ENCODE measurements at regions not wholly inside any gene's neighbourhood (a gene's known extent, or its start where the extent isn't known, plus 50 kb on each side); places are given as distances from the start of the nearest gene placed in this dataset.

DNA sequence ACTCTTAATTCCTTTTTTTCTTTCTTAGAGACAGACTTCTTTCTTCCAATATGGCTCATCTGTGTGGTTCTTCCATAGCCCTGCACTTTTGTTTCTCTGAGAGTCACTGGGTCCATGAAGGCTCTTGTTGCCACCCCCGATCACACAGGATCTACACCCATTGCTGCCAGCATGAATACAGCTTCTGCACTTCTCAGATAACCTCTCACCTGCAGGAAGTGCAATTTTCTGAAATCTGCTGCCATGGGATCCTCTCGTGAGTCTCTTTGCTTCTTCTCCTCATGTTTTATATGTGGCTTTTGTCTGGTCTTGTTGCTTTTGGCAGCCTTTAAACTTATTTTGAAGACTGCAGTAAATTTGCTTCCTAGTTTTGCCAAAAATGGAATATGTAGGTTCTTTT is 171.2 kb downstream of the TMEM167A start:
- DNase-seq = no peak
- no peak overlapping the region for H3K27ac ChIP-seq (ENCODE audit: low read depth, low read length)
- H3K9me3 ChIP-seq (ENCODE audit: low read length) = peaks cover 4% of the 10 kb centered on the region
- no peaks in the 10 kb centered on the region for H3K27me3 ChIP-seq (ENCODE audit: insufficient read depth, low read length, poor library complexity, severe bottlenecking)
- no peaks in the 10 kb centered on the region for H3K36me3 ChIP-seq (ENCODE audit: insufficient read depth, low read length)
- H3K4me3 ChIP-seq (ENCODE audit: low read length) = no peak overlapping the region
- H3K4me1 ChIP-seq (ENCODE audit: insufficient read depth, low read length) = no peaks in the 10 kb centered on the region
- H3K4me3 Mint-ChIP-seq = no peak overlapping the region
- no peak overlapping the region for H3K27ac Mint-ChIP-seq
- ChIA-PET CTCF (no interaction called here), POLR2A (no interaction called here)
- H3K9me3 Mint-ChIP-seq = peaks cover 3 to 15% (median 14%) of the 10 kb centered on the region in 5 donors
- no peaks in the 10 kb centered on the region for H3K36me3 Mint-ChIP-seq
- H3K4me1 Mint-ChIP-seq = no peaks in the 10 kb centered on the region
- peaks cover 5 to 12% of the 10 kb centered on the region in 2 donors for H3K27me3 Mint-ChIP-seq

DNA sequence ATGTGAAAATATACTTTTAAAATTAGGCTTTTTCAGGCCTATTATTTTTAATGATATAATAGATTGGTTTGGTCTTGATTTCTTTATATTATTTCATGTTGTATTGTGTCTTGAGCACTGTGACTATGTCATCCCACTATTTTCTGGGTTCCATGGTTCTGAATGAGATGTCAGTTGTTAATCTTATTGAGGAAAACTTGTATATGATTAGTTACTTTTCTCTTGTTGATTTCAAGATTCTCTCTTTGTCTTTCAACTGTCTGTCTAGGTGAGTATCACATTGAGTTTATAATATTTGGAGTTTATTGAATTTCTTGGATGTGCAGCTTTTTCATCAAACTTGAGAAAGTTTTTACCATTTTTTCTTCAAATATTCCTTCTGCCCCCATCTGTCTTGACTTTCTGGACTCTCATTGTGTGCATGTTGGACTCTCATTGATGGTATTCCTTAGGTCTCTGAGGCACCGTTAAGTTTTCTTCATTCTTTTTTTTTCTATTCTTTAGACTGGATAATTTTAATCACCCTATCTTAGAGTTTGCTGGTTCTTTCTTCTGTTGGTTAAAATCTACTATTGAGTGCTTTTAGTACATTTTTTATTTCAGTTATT is 175.8 kb downstream of the TMEM167A start:
- H3K36me3 Mint-ChIP-seq = no peaks in the 10 kb centered on the region
- no peak for DNase-seq
- no peak overlapping the region for H3K27ac ChIP-seq (ENCODE audit: low read depth, low read length)
- H3K36me3 ChIP-seq (ENCODE audit: insufficient read depth, low read length) = no peaks in the 10 kb centered on the region
- no peaks in the 10 kb centered on the region for H3K27me3 ChIP-seq (ENCODE audit: insufficient read depth, low read length, poor library complexity, severe bottlenecking)
- H3K4me1 ChIP-seq (ENCODE audit: insufficient read depth, low read length) = no peaks in the 10 kb centered on the region
- no peaks in the 10 kb centered on the region for H3K4me1 Mint-ChIP-seq
- ChIA-PET POLR2A (no interaction called here), CTCF (no interaction called here)
- no peak overlapping the region for H3K4me3 ChIP-seq (ENCODE audit: low read length)
- H3K27me3 Mint-ChIP-seq = peaks cover 0 to 3% of the 10 kb centered on the region in 2 donors
- H3K27ac Mint-ChIP-seq = no peak overlapping the region
- no peak overlapping the region for H3K4me3 Mint-ChIP-seq
- peaks cover 4% of the 10 kb centered on the region for H3K9me3 ChIP-seq (ENCODE audit: low read length)
- H3K9me3 Mint-ChIP-seq = peaks cover 13 to 23% (median 18%) of the 10 kb centered on the region in 5 donors

- no peaks in the 10 kb centered on the region for H3K36me3 ChIP-seq (ENCODE audit: insufficient read depth, low read length)
- no peak overlapping the region for H3K4me3 ChIP-seq (ENCODE audit: low read length)
- Mint-ChIP-seq H3K36me3 (no peaks in the 10 kb centered on the region), H3K27ac (no peak overlapping the region), H3K4me3 (no peak overlapping the region), H3K27me3 (no peaks in the 10 kb centered on the region), H3K9me3 (peaks cover 2 to 7% (median 4%) of the 10 kb centered on the region in 5 donors), H3K4me1 (no peaks in the 10 kb centered on the region)
- H3K9me3 ChIP-seq (ENCODE audit: low read length) = no peaks in the 10 kb centered on the region
- no peak overlapping the region for H3K27ac ChIP-seq (ENCODE audit: low read depth, low read length)
- ChIA-PET CTCF (no interaction called here), POLR2A (no interaction called here)
- no peaks in the 10 kb centered on the region for H3K27me3 ChIP-seq (ENCODE audit: insufficient read depth, low read length, poor library complexity, severe bottlenecking)
- DNase-seq = no peak
- H3K4me1 ChIP-seq (ENCODE audit: insufficient read depth, low read length) = no peaks in the 10 kb centered on the region
Measured at GRCh38 chr5:82894716-82895115, 182.5 kb downstream of the TMEM167A start.

DNA sequence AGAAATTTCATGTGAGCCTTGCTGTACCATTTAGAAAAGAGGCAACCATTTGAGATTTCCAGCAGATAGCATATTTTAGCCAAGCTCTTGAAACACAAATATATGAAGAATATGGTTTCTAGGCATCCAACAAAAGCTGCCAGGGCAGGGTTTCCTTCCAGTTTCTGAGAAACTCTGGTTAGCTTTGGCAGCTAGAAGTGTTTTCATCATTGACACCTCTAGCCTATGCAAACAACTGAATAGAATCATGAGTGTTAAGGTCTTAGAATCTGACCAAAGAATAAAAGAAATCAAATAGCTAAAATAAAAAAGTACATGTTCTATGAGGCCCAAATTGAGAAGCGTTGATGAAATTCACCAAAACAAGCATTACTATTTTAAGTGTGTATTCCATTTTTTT is 188.1 kb downstream of the TMEM167A start:
- CTCF ChIA-PET = no interaction called here

DNA sequence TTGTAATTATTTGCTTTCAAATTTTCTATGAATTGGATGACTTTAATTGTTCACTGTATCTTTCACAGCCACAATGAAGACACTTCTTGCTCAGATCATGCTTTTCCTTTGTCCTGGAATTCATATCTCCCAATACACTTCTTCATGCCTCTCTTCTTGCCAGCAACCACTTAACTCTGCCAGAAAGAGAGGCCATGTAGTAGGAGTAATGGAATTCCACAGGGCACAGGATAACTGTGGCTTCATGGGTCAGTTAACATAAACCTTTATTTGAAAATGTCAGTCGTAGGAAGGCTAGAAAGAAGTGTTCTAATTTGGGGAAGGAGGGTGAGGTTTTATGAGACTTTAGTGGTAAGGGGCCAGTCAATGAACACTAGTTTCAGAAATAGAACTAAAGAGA is 190.3 kb downstream of the TMEM167A start:
- Mint-ChIP-seq H3K27me3 (peaks cover 0 to 4% of the 10 kb centered on the region in 2 donors), H3K27ac (no peak overlapping the region), H3K36me3 (no peaks in the 10 kb centered on the region), H3K4me3 (no peak overlapping the region), H3K9me3 (peaks cover 0 to 6% (median 0%) of the 10 kb centered on the region in 5 donors), H3K4me1 (no peaks in the 10 kb centered on the region)
- Histone ChIP-seq H3K9me3 (ENCODE audit: low read length) (no peaks in the 10 kb centered on the region), H3K36me3 (ENCODE audit: insufficient read depth, low read length) (no peaks in the 10 kb centered on the region), H3K27ac (ENCODE audit: low read depth, low read length) (no peak overlapping the region), H3K27me3 (ENCODE audit: insufficient read depth, low read length, poor library complexity, severe bottlenecking) (no peaks in the 10 kb centered on the region), H3K4me1 (ENCODE audit: insufficient read depth, low read length) (no peaks in the 10 kb centered on the region), H3K4me3 (ENCODE audit: low read length) (no peak overlapping the region)
- no peak for DNase-seq
- ChIA-PET CTCF (no interaction called here), POLR2A (no interaction called here)

More for the DNA sequence above, 188.1 kb downstream of the TMEM167A start:
- Histone ChIP-seq H3K9me3 (ENCODE audit: low read length) (no peaks in the 10 kb centered on the region), H3K27ac (ENCODE audit: low read depth, low read length) (no peak overlapping the region), H3K27me3 (ENCODE audit: insufficient read depth, low read length, poor library complexity, severe bottlenecking) (no peaks in the 10 kb centered on the region), H3K4me1 (ENCODE audit: insufficient read depth, low read length) (no peaks in the 10 kb centered on the region), H3K4me3 (ENCODE audit: low read length) (no peak overlapping the region), H3K36me3 (ENCODE audit: insufficient read depth, low read length) (no peaks in the 10 kb centered on the region)
- H3K9me3 Mint-ChIP-seq = peaks cover 0 to 3% (median 0%) of the 10 kb centered on the region in 5 donors
- H3K27me3 Mint-ChIP-seq = peaks cover 0 to 4% of the 10 kb centered on the region in 2 donors
- POLR2A ChIA-PET = no interaction called here
- no peak for DNase-seq
- no peaks in the 10 kb centered on the region for H3K4me1 Mint-ChIP-seq
- H3K27ac Mint-ChIP-seq = no peak overlapping the region
- no peak overlapping the region for H3K4me3 Mint-ChIP-seq
- no peaks in the 10 kb centered on the region for H3K36me3 Mint-ChIP-seq

GRCh38 chr5:82885627-82886389 is 191.4 kb downstream of the TMEM167A start:
- POLR2A ChIA-PET = no interaction called here
- H3K9me3 Mint-ChIP-seq = peaks cover 0 to 6% (median 0%) of the 10 kb centered on the region in 5 donors

DNA sequence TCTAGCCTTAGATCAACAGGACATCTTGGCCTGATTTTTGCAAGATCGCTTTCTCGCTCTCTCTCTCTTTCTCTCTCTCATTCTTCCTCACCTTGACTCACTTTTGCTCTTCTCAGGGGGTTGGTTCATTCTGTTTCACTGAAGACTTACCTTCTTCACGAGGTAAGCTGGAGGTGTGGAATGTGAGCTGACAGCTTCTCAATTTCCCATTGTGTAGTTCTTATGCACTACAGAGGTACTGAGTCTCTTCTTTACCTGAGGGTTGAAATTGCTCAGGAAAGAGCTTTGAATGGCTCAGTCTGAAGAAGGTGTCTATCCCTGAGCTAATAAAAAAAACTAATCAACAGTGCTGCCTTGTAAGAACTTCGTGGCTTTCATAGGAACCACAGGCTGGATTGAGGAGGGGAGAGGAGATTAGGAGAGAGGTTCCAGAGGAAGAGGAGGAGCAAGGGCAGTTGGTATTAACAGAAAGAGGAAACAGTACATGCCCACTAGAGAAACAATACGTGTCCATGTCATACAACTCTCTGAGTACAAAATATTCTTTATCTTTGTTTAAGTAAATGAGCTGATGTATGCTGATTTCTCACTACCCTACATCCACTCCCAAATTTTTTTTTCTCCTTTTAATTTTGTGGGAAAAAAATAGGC is 192.2 kb downstream of the TMEM167A start:
- no peak overlapping the region for H3K27ac ChIP-seq (ENCODE audit: low read depth, low read length)
- ChIA-PET CTCF (no interaction called here), POLR2A (no interaction called here)
- Mint-ChIP-seq H3K4me1 (no peaks in the 10 kb centered on the region), H3K4me3 (peak overlapping the region in 1 of 7 donors; percentile 45), H3K27ac (no peak overlapping the region), H3K9me3 (peaks cover 2 to 8% (median 5%) of the 10 kb centered on the region in 5 donors), H3K36me3 (peaks cover 0 to 3% (median 0%) of the 10 kb centered on the region in 3 donors), H3K27me3 (peaks cover 0 to 4% of the 10 kb centered on the region in 2 donors)
- H3K4me1 ChIP-seq (ENCODE audit: insufficient read depth, low read length) = no peaks in the 10 kb centered on the region
- no peak overlapping the region for H3K4me3 ChIP-seq (ENCODE audit: low read length)
- H3K27me3 ChIP-seq (ENCODE audit: insufficient read depth, low read length, poor library complexity, severe bottlenecking) = no peaks in the 10 kb centered on the region
- H3K9me3 ChIP-seq (ENCODE audit: low read length) = no peaks in the 10 kb centered on the region
- no peak for DNase-seq
- no peaks in the 10 kb centered on the region for H3K36me3 ChIP-seq (ENCODE audit: insufficient read depth, low read length)

More at GRCh38 chr5:82885627-82886389, 191.4 kb downstream of the TMEM167A start:
- Histone ChIP-seq H3K27ac (ENCODE audit: low read depth, low read length) (no peak overlapping the region), H3K4me3 (ENCODE audit: low read length) (no peak overlapping the region), H3K36me3 (ENCODE audit: insufficient read depth, low read length) (no peaks in the 10 kb centered on the region), H3K9me3 (ENCODE audit: low read length) (no peaks in the 10 kb centered on the region), H3K4me1 (ENCODE audit: insufficient read depth, low read length) (no peaks in the 10 kb centered on the region), H3K27me3 (ENCODE audit: insufficient read depth, low read length, poor library complexity, severe bottlenecking) (no peaks in the 10 kb centered on the region)
- Mint-ChIP-seq H3K27ac (no peak overlapping the region), H3K4me1 (no peaks in the 10 kb centered on the region), H3K27me3 (peaks cover 0 to 4% of the 10 kb centered on the region in 2 donors), H3K4me3 (no peak overlapping the region), H3K36me3 (no peaks in the 10 kb centered on the region)
- CTCF ChIA-PET = no interaction called here
- DNase-seq = no peak

- Histone ChIP-seq H3K4me3 (ENCODE audit: low read length) (no peak overlapping the region), H3K4me1 (ENCODE audit: insufficient read depth, low read length) (no peaks in the 10 kb centered on the region), H3K27me3 (ENCODE audit: insufficient read depth, low read length, poor library complexity, severe bottlenecking) (no peaks in the 10 kb centered on the region), H3K9me3 (ENCODE audit: low read length) (no peaks in the 10 kb centered on the region), H3K27ac (ENCODE audit: low read depth, low read length) (no peak overlapping the region), H3K36me3 (ENCODE audit: insufficient read depth, low read length) (no peaks in the 10 kb centered on the region)
- DNase-seq = no peak
- Mint-ChIP-seq H3K9me3 (peaks cover 16 to 21% (median 19%) of the 10 kb centered on the region in 5 donors), H3K4me3 (no peak overlapping the region), H3K27me3 (peaks cover 0 to 4% of the 10 kb centered on the region in 2 donors), H3K4me1 (no peaks in the 10 kb centered on the region), H3K36me3 (peaks cover 0 to 6% (median 0%) of the 10 kb centered on the region in 3 donors), H3K27ac (no peak overlapping the region)
- ChIA-PET POLR2A (no interaction called here), CTCF (no interaction called here)
Measured at GRCh38 chr5:82882316-82882715, 194.9 kb downstream of the TMEM167A start.

Measured in CD8-positive, alpha-beta memory T cell (primary cell).